H1 (cell line): ENCODE measurements at regions not wholly inside any gene's neighbourhood (a gene's known extent, or its start where the extent isn't known, plus 50 kb on each side); places are given as distances from the start of the nearest gene placed in this dataset.

Experiments
- CTCF ChIA-PET: fragments of 300-600 bp; sonication (Branson Sonifier 250); formaldehyde crosslinking; loops from one replicate; lab custom pipeline; 2021; ENCODE audit not compliant: partially characterized antibody; lab: Charles Lee
- POLR2A ChIA-PET: fragments of 300-600 bp; sonication (Branson Sonifier 250); formaldehyde crosslinking; loops from one replicate; lab custom pipeline; 2021; ENCODE audit warnings: inconsistent platforms; ENCODE audit not compliant: partially characterized antibody; lab: Charles Lee
- DNase-seq, 2 experiments: peaks; one replicate each; pipeline versions ENCODE4 v3.0.0 to v3.0.0-alpha.2; 2010 to 2022; ENCODE audit warnings: low spot score in 2 of 2, low read depth in 1 of 2, mixed read lengths in 1 of 2
- FAIRE-seq: peaks from 2 replicates; lab custom pipeline; 2011; peaks lifted over from hg19 to GRCh38; lab: Jason Lieb, UNC
- H2AFZ ChIP-seq: 2 replicates; pipeline ENCODE4 v1.8.1; 2012; ENCODE audit warnings: low read length, inconsistent platforms
- H2AK5ac ChIP-seq: 2 replicates; pipeline ENCODE4 v1.6.1; 2013; ENCODE audit warnings: low read depth, low read length
- H2BK120ac ChIP-seq: replicated peaks from 2 replicates; pipeline ENCODE3; 2013; ENCODE audit warnings: low read depth, low read length, inconsistent platforms
- H2BK12ac ChIP-seq: 2 replicates; pipeline ENCODE4 v1.6.1; 2013; ENCODE audit warnings: low read depth, low read length
- H2BK15ac ChIP-seq: 2 replicates; pipeline ENCODE4 v1.6.1; 2013; ENCODE audit warnings: low read length
- H2BK20ac ChIP-seq: 2 replicates; pipeline ENCODE4 v1.6.1; 2013; ENCODE audit warnings: low read length
- H2BK5ac ChIP-seq: 2 replicates; pipeline ENCODE4 v1.6.1; 2013; ENCODE audit warnings: low read depth, low read length
- H3K14ac ChIP-seq: 2 replicates; pipeline ENCODE4 v1.6.1; 2013; ENCODE audit warnings: inconsistent platforms; ENCODE audit not compliant: insufficient read length
- H3K18ac ChIP-seq: 2 replicates; pipeline ENCODE4 v1.6.1; 2013; ENCODE audit warnings: low read length; ENCODE audit errors: extremely low read depth
- H3K23ac ChIP-seq: 2 replicates; pipeline ENCODE4 v1.6.1; 2013; ENCODE audit warnings: inconsistent platforms; ENCODE audit not compliant: insufficient read length
- H3K23me2 ChIP-seq: 2 replicates; pipeline ENCODE4 v1.6.1; 2013; ENCODE audit warnings: low read depth, low read length
- H3K27ac ChIP-seq: 2 replicates; pipeline ENCODE4 v1.6.1; 2011; ENCODE audit warnings: low read depth, low read length, inconsistent platforms
- H3K27me3 ChIP-seq, 4 experiments: replicated peaks in 1 of 4; 1 replicate in 1 of 4; 2 replicates in 3 of 4; pipeline versions ENCODE4 v1.6.1 to v1.8.1; 2011 to 2013; ENCODE audit warnings: low read length in 3 of 4, mild to moderate bottlenecking in 3 of 4, inconsistent platforms in 2 of 4, mixed read lengths in 2 of 4, moderate library complexity in 1 of 4; ENCODE audit not compliant: control insufficient read depth in 3 of 4, insufficient read depth in 3 of 4; ENCODE audit errors: extremely low read depth in 1 of 4
- H3K36me3 ChIP-seq, 4 experiments: 2 replicates each; pipeline versions ENCODE4 v1.6.1 to v1.8.1; 2011 to 2013; ENCODE audit warnings: mild to moderate bottlenecking in 4 of 4, low read length in 3 of 4, moderate library complexity in 2 of 4, control low read depth in 1 of 4, inconsistent platforms in 1 of 4; ENCODE audit not compliant: insufficient read depth in 4 of 4, control insufficient read depth in 2 of 4
- H3K4ac ChIP-seq: replicated peaks from 2 replicates; pipeline ENCODE3; 2013; ENCODE audit warnings: low read length, low read depth, mixed read lengths, inconsistent platforms; ENCODE audit not compliant: insufficient read length
- H3K4me1 ChIP-seq, 4 experiments: replicated peaks in 1 of 4; 1 replicate in 1 of 4; 2 replicates in 3 of 4; pipeline versions ENCODE4 v1.6.1 to v1.8.1; 2011 to 2013; ENCODE audit warnings: low read length in 3 of 4, inconsistent platforms in 2 of 4, mixed read lengths in 1 of 4; ENCODE audit not compliant: insufficient read depth in 4 of 4, control insufficient read depth in 3 of 4
- H3K4me2 ChIP-seq, 2 experiments: 2 replicates each; pipeline versions ENCODE4 v1.6.1 to v1.8.1; 2011 to 2013; ENCODE audit warnings: low read depth in 2 of 2, low read length in 2 of 2, control low read depth in 1 of 2, inconsistent platforms in 1 of 2, mild to moderate bottlenecking in 1 of 2; ENCODE audit not compliant: insufficient read depth in 1 of 2
- H3K4me3 ChIP-seq, 4 experiments: fragments of 200-600, 300-600 bp in 1 of 4; sonication (generic), shearing (Covaris generic), sonication (Bioruptor Twin) in 1 of 4; 2 replicates each; pipeline versions ENCODE4 v1.5.1 to v1.8.1; 2011 to 2016; ENCODE audit warnings: low read length in 4 of 4, low read depth in 3 of 4, control low read depth in 2 of 4, inconsistent platforms in 2 of 4, mild to moderate bottlenecking in 2 of 4, mixed read lengths in 1 of 4, moderate library complexity in 1 of 4; ENCODE audit not compliant: insufficient read depth in 2 of 4; ENCODE audit errors: extremely low read depth in 1 of 4
- H3K56ac ChIP-seq: replicated peaks from 2 replicates; pipeline ENCODE3; 2013; ENCODE audit warnings: low read depth, mild to moderate bottlenecking, mixed read lengths, low read length, inconsistent platforms; ENCODE audit not compliant: insufficient read length
- H3K79me1 ChIP-seq: 2 replicates; pipeline ENCODE4 v1.6.1; 2013; ENCODE audit warnings: low read depth, low read length, control low read depth
- H3K79me2 ChIP-seq, 2 experiments: 2 replicates each; pipeline versions ENCODE4 v1.6.1 to v1.8.1; 2012 to 2013; ENCODE audit warnings: low read length in 2 of 2, mild to moderate bottlenecking in 2 of 2, inconsistent platforms in 1 of 2; ENCODE audit not compliant: insufficient read depth in 2 of 2, control insufficient read depth in 1 of 2
- H3K9ac ChIP-seq, 4 experiments: replicated peaks in 1 of 4; 1 replicate in 1 of 4; 2 replicates in 3 of 4; pipeline versions ENCODE4 v1.6.1 to v1.8.1; 2011 to 2013; ENCODE audit warnings: low read depth in 3 of 4, low read length in 3 of 4, control low read depth in 2 of 4, mild to moderate bottlenecking in 2 of 4, moderate library complexity in 2 of 4, inconsistent platforms in 1 of 4; ENCODE audit errors: extremely low read depth in 1 of 4
- H3K9me3 ChIP-seq, 2 experiments: 2 replicates each; pipeline versions ENCODE4 v1.6.1 to v1.8.1; 2012 to 2013; ENCODE audit warnings: mild to moderate bottlenecking in 2 of 2, moderate library complexity in 2 of 2, control low read depth in 1 of 2, inconsistent platforms in 1 of 2, low read depth in 1 of 2, low read length in 1 of 2, mixed read lengths in 1 of 2; ENCODE audit not compliant: insufficient read depth in 2 of 2
- H4K20me1 ChIP-seq, 2 experiments: replicated peaks in 1 of 2; 2 replicates each; pipeline versions ENCODE3 to v1.8.1; 2011 to 2013; ENCODE audit warnings: inconsistent platforms in 2 of 2, low read length in 2 of 2, mild to moderate bottlenecking in 1 of 2; ENCODE audit not compliant: insufficient read depth in 2 of 2, control insufficient read depth in 1 of 2
- H4K5ac ChIP-seq: 2 replicates; pipeline ENCODE4 v1.6.1; 2013; ENCODE audit warnings: low read length, low read depth, mixed read lengths, inconsistent platforms; ENCODE audit not compliant: insufficient read length
- H4K8ac ChIP-seq: 2 replicates; pipeline ENCODE4 v1.8.0; 2013; ENCODE audit warnings: mild to moderate bottlenecking, moderate library complexity, low read length, inconsistent platforms; ENCODE audit not compliant: insufficient read depth; ENCODE audit errors: extremely low read depth
- H4K91ac ChIP-seq: replicated peaks from 2 replicates; pipeline ENCODE3; 2013; ENCODE audit warnings: low read length, mixed read lengths, inconsistent platforms; ENCODE audit not compliant: insufficient read length
- RAD21 ChIP-seq, 2 experiments: IDR thresholded peaks in 1 of 2; conservative IDR thresholded peaks in 1 of 2; 2 replicates each; pipeline ENCODE4 v1.6.1; 2011; ENCODE audit warnings: low read depth in 2 of 2, low read length in 2 of 2, improper control_type of control experiment in 1 of 2, inconsistent platforms in 1 of 2, mild to moderate bottlenecking in 1 of 2, moderate library complexity in 1 of 2
- WGBS, 2 experiments: shearing (Covaris generic) in 1 of 2; methylation state at CpG; one replicate each; pipeline versions ENCODE4 v1.1.6 to v1.1.7; 2013 to 2015; ENCODE audit warnings: low lambda C conversion rate in 2 of 2, mixed read lengths in 2 of 2, inconsistent platforms in 1 of 2, low coverage in 1 of 2, missing lambda C conversion rate in 1 of 2; ENCODE audit not compliant: insufficient replicate concordance in 2 of 2, insufficient coverage in 1 of 2, insufficient read length in 1 of 2; ENCODE audit errors: extremely low coverage in 1 of 2, missing lambda C conversion rate in 1 of 2; 5-methylcytosine and 5-hydroxymethylcytosine counted together
- TF ChIP-seq, protein P1 (sequence below), 3 experiments: IDR thresholded peaks; 1 replicate in 2 of 3; 2 replicates in 1 of 3; pipeline versions ENCODE4 v1.5.1 to v1.6.1; 2011; ENCODE audit warnings: low read length in 3 of 3, mild to moderate bottlenecking in 3 of 3, inconsistent platforms in 2 of 3, low read depth in 1 of 3, moderate library complexity in 1 of 3; ENCODE audit not compliant: insufficient read depth in 1 of 3; ENCODE audit errors: control extremely low read depth in 1 of 3

DNA sequence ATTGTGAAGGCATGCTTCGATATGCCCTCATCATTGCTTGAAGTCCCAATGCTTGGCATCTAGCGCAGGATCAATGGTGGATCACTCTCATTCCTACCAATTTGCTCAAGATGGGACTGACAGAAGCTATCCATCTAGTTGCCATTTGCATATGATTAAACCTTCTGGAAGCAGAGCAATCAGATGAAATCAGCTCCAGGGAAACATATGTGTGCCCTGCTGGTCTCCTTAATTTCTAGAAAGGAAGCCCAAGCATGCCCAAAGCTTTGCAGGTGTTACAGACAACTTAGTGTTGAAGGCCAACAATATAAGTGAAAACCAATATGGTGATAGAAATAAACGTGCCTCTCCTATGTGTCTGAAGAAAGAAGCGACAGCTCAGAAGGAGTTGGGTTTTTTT is 350.0 kb upstream of the ERCC4 start:
- Histone ChIP-seq H3K36me3 (no peaks in the 10 kb centered on the region), H2AK5ac (no peak overlapping the region), H2BK15ac (no peak overlapping the region), H3K9ac (no peak overlapping the region), H3K79me2 (no peaks in the 10 kb centered on the region), H3K4me2 (no peak overlapping the region), H4K91ac (no peak overlapping the region), H3K56ac (no peak overlapping the region), H2BK20ac (no peak overlapping the region), H3K79me1 (no peaks in the 10 kb centered on the region), H4K20me1 (no peaks in the 10 kb centered on the region), H3K4ac (no peak overlapping the region), H2BK5ac (no peak overlapping the region), H3K27ac (no peak overlapping the region), H3K14ac (no peak overlapping the region), H4K5ac (no peak overlapping the region), H4K8ac (no peak overlapping the region), H3K27me3 (no peaks in the 10 kb centered on the region), H2AFZ (no peak overlapping the region), H2BK12ac (no peak overlapping the region), H3K23me2 (no peaks in the 10 kb centered on the region), H3K23ac (no peak overlapping the region), H3K9me3 (no peaks in the 10 kb centered on the region), H2BK120ac (no peak overlapping the region), H3K4me3 (no peak overlapping the region), H3K18ac (no peak overlapping the region), H3K4me1 (no peaks in the 10 kb centered on the region)
- POLR2A ChIA-PET, result no interaction called here
- WGBS, 2 experiments, result 84% methylated on average over 4 of the region's 4 CpGs; no CpG with 5 or more reads in 1 of the 2 experiments
- CTCF ChIA-PET, result no interaction called here
- DNase-seq (no peak), FAIRE-seq (no peak)
- TF ChIP-seq RAD21 (IDR thresholded peaks at IDR 0.05 in 1 of 2, conservative IDR thresholded peaks at IDR 0.05 in 1 of 2; ENCODE audit: low read depth in 2 of 2, low read length in 2 of 2), result no peak
- TF ChIP-seq, protein P1, sequence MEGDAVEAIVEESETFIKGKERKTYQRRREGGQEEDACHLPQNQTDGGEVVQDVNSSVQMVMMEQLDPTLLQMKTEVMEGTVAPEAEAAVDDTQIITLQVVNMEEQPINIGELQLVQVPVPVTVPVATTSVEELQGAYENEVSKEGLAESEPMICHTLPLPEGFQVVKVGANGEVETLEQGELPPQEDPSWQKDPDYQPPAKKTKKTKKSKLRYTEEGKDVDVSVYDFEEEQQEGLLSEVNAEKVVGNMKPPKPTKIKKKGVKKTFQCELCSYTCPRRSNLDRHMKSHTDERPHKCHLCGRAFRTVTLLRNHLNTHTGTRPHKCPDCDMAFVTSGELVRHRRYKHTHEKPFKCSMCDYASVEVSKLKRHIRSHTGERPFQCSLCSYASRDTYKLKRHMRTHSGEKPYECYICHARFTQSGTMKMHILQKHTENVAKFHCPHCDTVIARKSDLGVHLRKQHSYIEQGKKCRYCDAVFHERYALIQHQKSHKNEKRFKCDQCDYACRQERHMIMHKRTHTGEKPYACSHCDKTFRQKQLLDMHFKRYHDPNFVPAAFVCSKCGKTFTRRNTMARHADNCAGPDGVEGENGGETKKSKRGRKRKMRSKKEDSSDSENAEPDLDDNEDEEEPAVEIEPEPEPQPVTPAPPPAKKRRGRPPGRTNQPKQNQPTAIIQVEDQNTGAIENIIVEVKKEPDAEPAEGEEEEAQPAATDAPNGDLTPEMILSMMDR (IDR thresholded peaks at IDR 0.05; ENCODE audit: control extremely low read depth in 1 of 3, insufficient read depth in 1 of 3, low read depth in 1 of 3, low read length in 3 of 3), result no peak
